Activated T-cell treated with anti-CD3 and anti-CD28 coated beads, Interleukin-2, amount 50 U/mL, for 72 hours (primary cell): ENCODE measurements at regions not wholly inside any gene's neighbourhood (a gene's known extent, or its start where the extent isn't known, plus 50 kb on each side); places are given as distances from the start of the nearest gene placed in this dataset.
"Not testable (repeated sequence)": the region's sequence is repeated elsewhere in the genome, so short reads cannot be mapped to it uniquely, and the experiment has no call there.

Experiments used
- ATAC-seq, 2 donors: fragments of 150-1000 bp; cut with Tn5 transposase; replicated peaks in 1 of 2; 2 replicates each; pipeline ENCODE4 v1.10.0; 2021; ENCODE audit warnings: moderate library complexity in 2 of 2, mild to moderate bottlenecking in 1 of 2
- DNase-seq, 2 donors: peaks; one replicate each; pipeline ENCODE4 v3.0.0; 2021 to 2022; ENCODE audit warnings: mixed read lengths in 1 of 2
- H3K27ac Mint-ChIP-seq: one replicate; pipeline ENCODE4 v1.8.0; 2022; ENCODE audit warnings: mild to moderate bottlenecking, moderate library complexity, mixed read lengths
- H3K27me3 Mint-ChIP-seq: one replicate; pipeline ENCODE4 v1.8.0; 2022; ENCODE audit warnings: low read depth, mixed read lengths
- H3K36me3 Mint-ChIP-seq, 2 donors: one replicate each; pipeline ENCODE4 v1.8.0; 2022; ENCODE audit warnings: mixed read lengths in 2 of 2, mild to moderate bottlenecking in 1 of 2; ENCODE audit not compliant: insufficient read depth in 2 of 2
- H3K4me1 Mint-ChIP-seq: one replicate; pipeline ENCODE4 v1.8.0; 2022; ENCODE audit warnings: low read depth, mixed read lengths
- H3K4me3 Mint-ChIP-seq, 2 donors: one replicate each; pipeline ENCODE4 v1.8.0; 2022; ENCODE audit warnings: mild to moderate bottlenecking in 2 of 2, mixed read lengths in 2 of 2, moderate library complexity in 2 of 2
- H3K9me3 Mint-ChIP-seq, 2 donors: one replicate each; pipeline ENCODE4 v1.8.0; 2022; ENCODE audit warnings: mixed read lengths in 2 of 2

GRCh38 chr3:187848401-187848800 lies 103.1 kb upstream of the BCL6 start:
- H3K9me3 Mint-ChIP-seq = peaks cover 8 to 12% of the 10 kb centered on the region in 2 donors
- H3K27ac Mint-ChIP-seq = no peak overlapping the region

GRCh38 chr3:187849016-187849654 lies 103.9 kb upstream of the BCL6 start:
- Mint-ChIP-seq H3K4me3 (no peak overlapping the region), H3K36me3 (peaks cover 12 to 14% of the 10 kb centered on the region in 2 donors)
- DNase-seq = no peak

More at GRCh38 chr3:187848401-187848800, 103.1 kb upstream of the BCL6 start:
- ATAC-seq = no peak
- Mint-ChIP-seq H3K4me3 (no peak overlapping the region), H3K36me3 (peaks cover 12 to 13% of the 10 kb centered on the region in 2 donors), H3K27me3 (peaks cover 13% of the 10 kb centered on the region), H3K4me1 (peaks cover 9% of the 10 kb centered on the region)
- DNase-seq = no peak

GRCh38 chr3:187850258-187850921 lies 105.1 kb upstream of the BCL6 start:
- DNase-seq = no peak
- Mint-ChIP-seq H3K27me3 (peaks cover 5% of the 10 kb centered on the region), H3K4me1 (peaks cover 12% of the 10 kb centered on the region), H3K27ac (no peak overlapping the region), H3K4me3 (no peak overlapping the region), H3K36me3 (peaks cover 12 to 14% of the 10 kb centered on the region in 2 donors), H3K9me3 (peaks cover 8 to 15% of the 10 kb centered on the region in 2 donors)
- ATAC-seq = no peak

More at GRCh38 chr3:187849016-187849654, 103.9 kb upstream of the BCL6 start:
- Mint-ChIP-seq H3K4me1 (peaks cover 12% of the 10 kb centered on the region), H3K9me3 (peaks cover 8 to 15% of the 10 kb centered on the region in 2 donors), H3K27ac (no peak overlapping the region), H3K27me3 (peaks cover 6% of the 10 kb centered on the region)
- no peak for ATAC-seq

- Mint-ChIP-seq H3K36me3 (peaks cover 12 to 14% of the 10 kb centered on the region in 2 donors), H3K9me3 (peaks cover 8 to 15% of the 10 kb centered on the region in 2 donors), H3K27me3 (peaks cover 5% of the 10 kb centered on the region), H3K4me1 (peaks cover 12% of the 10 kb centered on the region), H3K4me3 (no peak overlapping the region), H3K27ac (no peak overlapping the region)
- ATAC-seq (peak; percentile 61 to 69), DNase-seq (no peak)
These were observed 107.8 kb upstream of the BCL6 start for GRCh38 chr3:187852842-187853730.

- no peak overlapping the region for H3K4me3 Mint-ChIP-seq
- no peak for DNase-seq
- no peak for ATAC-seq
- H3K36me3 Mint-ChIP-seq = peaks cover 12 to 13% of the 10 kb centered on the region in 2 donors
- H3K9me3 Mint-ChIP-seq = peaks cover 8 to 12% of the 10 kb centered on the region in 2 donors
- peaks cover 12% of the 10 kb centered on the region for H3K4me1 Mint-ChIP-seq
- no peak overlapping the region for H3K27ac Mint-ChIP-seq
- H3K27me3 Mint-ChIP-seq = peaks cover 3% of the 10 kb centered on the region
These were observed 109.9 kb upstream of the BCL6 start for GRCh38 chr3:187855131-187855530.

- H3K9me3 Mint-ChIP-seq = peaks cover 10 to 11% of the 10 kb centered on the region in 2 donors
- H3K27me3 Mint-ChIP-seq = peaks cover 4% of the 10 kb centered on the region
- H3K36me3 Mint-ChIP-seq = peaks cover 16 to 17% of the 10 kb centered on the region in 2 donors
- ATAC-seq (no peak), DNase-seq (no peak)
- peaks cover 12% of the 10 kb centered on the region for H3K4me1 Mint-ChIP-seq
- no peak overlapping the region for H3K4me3 Mint-ChIP-seq
- no peak overlapping the region for H3K27ac Mint-ChIP-seq
These were observed 111.3 kb upstream of the BCL6 start for GRCh38 chr3:187856555-187856954.

- Mint-ChIP-seq H3K36me3 (peaks cover 12 to 19% of the 10 kb centered on the region in 2 donors), H3K4me1 (peaks cover 6% of the 10 kb centered on the region), H3K27ac (no peak overlapping the region), H3K9me3 (peaks cover 7 to 9% of the 10 kb centered on the region in 2 donors), H3K27me3 (peaks cover 8% of the 10 kb centered on the region), H3K4me3 (no peak overlapping the region)
- no peak for DNase-seq
- no peak for ATAC-seq
These were observed 112.8 kb upstream of the BCL6 start for GRCh38 chr3:187858041-187858440.

- Mint-ChIP-seq H3K4me3 (no peak overlapping the region), H3K4me1 (no peaks in the 10 kb centered on the region), H3K27ac (no peak overlapping the region)
These were observed 113.4 kb upstream of the BCL6 start for GRCh38 chr3:187858711-187859110.

GRCh38 chr3:187862701-187863277 lies 117.5 kb upstream of the BCL6 start:
- Mint-ChIP-seq H3K36me3 (peaks cover 11 to 19% of the 10 kb centered on the region in 2 donors), H3K4me3 (peak overlapping the region in 1 of 2 donors; percentile 31), H3K9me3 (peaks cover 4 to 11% of the 10 kb centered on the region in 2 donors)
- not testable (repeated sequence) for ATAC-seq, H3K27me3 Mint-ChIP-seq, H3K27ac Mint-ChIP-seq, H3K4me1 Mint-ChIP-seq, DNase-seq

More at GRCh38 chr3:187858711-187859110, 113.4 kb upstream of the BCL6 start:
- Mint-ChIP-seq H3K9me3 (peaks cover 6 to 9% of the 10 kb centered on the region in 2 donors), H3K27me3 (peaks cover 8% of the 10 kb centered on the region), H3K36me3 (peaks cover 11 to 19% of the 10 kb centered on the region in 2 donors)
- DNase-seq = no peak
- ATAC-seq = no peak

- DNase-seq (peak; percentile 9 to 18), ATAC-seq (peak; percentile 85 to 87)
- Mint-ChIP-seq H3K4me1 (peaks cover 28% of the 10 kb centered on the region), H3K4me3 (peak overlapping the region in 1 of 2 donors; percentile 0), H3K27me3 (no peaks in the 10 kb centered on the region), H3K36me3 (no peaks in the 10 kb centered on the region), H3K9me3 (peaks cover 0 to 4% of the 10 kb centered on the region in 2 donors), H3K27ac (no peak overlapping the region)
These were observed 125.3 kb upstream of the BCL6 start for GRCh38 chr3:187870360-187871203.

- H3K27me3 Mint-ChIP-seq = no peaks in the 10 kb centered on the region
- no peaks in the 10 kb centered on the region for H3K36me3 Mint-ChIP-seq
- no peak overlapping the region for H3K27ac Mint-ChIP-seq
- ATAC-seq = no peak
- no peak overlapping the region for H3K4me3 Mint-ChIP-seq
- peaks cover 0 to 4% of the 10 kb centered on the region in 2 donors for H3K9me3 Mint-ChIP-seq
- DNase-seq = no peak
- peaks cover 28% of the 10 kb centered on the region for H3K4me1 Mint-ChIP-seq
These were observed 125.9 kb upstream of the BCL6 start for GRCh38 chr3:187871204-187871591.

- H3K27ac Mint-ChIP-seq = no peak overlapping the region
- ATAC-seq (no peak), DNase-seq (no peak)
- no peaks in the 10 kb centered on the region for H3K27me3 Mint-ChIP-seq
- H3K4me3 Mint-ChIP-seq = no peak overlapping the region
- H3K9me3 Mint-ChIP-seq = peaks cover 0 to 4% of the 10 kb centered on the region in 2 donors
- H3K36me3 Mint-ChIP-seq = no peaks in the 10 kb centered on the region
- H3K4me1 Mint-ChIP-seq = peaks cover 28% of the 10 kb centered on the region
These were observed 126.6 kb upstream of the BCL6 start for GRCh38 chr3:187871848-187872247.
